ENCODE measurements at regions not wholly inside any gene's neighbourhood (a gene's known extent, or its start where the extent isn't known, plus 50 kb on each side); places are given as distances from the start of the nearest gene placed in this dataset.

- no peak for TF ChIP-seq POLR2A (IDR thresholded peaks at IDR 0.05)
- no peak for TF ChIP-seq CTCF (IDR thresholded peaks at IDR 0.05)
Measured at GRCh38 chr2:126822921-126823320, 75.8 kb upstream of the TEX51 start.

All from body of pancreas (tissue), 4 donors.